HEK293T (cell line): ENCODE measurements at regions not wholly inside any gene's neighbourhood (a gene's known extent, or its start where the extent isn't known, plus 50 kb on each side); places are given as distances from the start of the nearest gene placed in this dataset.

Experiments used
- FOXA1 ChIP-seq: fragments of 450-650 bp; IDR thresholded peaks from 2 replicates; pipeline ENCODE4 v1.6.1; 2016; ENCODE audit warnings: mild to moderate bottlenecking
- FOXM1 ChIP-seq: fragments of 450-650 bp; IDR thresholded peaks from 2 replicates; pipeline ENCODE4 v1.6.1; 2017; ENCODE audit warnings: mild to moderate bottlenecking, borderline replicate concordance
- L3MBTL2 ChIP-seq: fragments of 450-650 bp; conservative IDR thresholded peaks from 2 replicates; pipeline ENCODE4 v1.6.1; 2016; ENCODE audit warnings: mild to moderate bottlenecking
- LEF1 ChIP-seq: fragments of 450-650 bp; IDR thresholded peaks from 2 replicates; pipeline ENCODE4 v1.6.1; 2017; ENCODE audit warnings: mild to moderate bottlenecking, borderline replicate concordance
- PKNOX1 ChIP-seq: fragments of 450-650 bp; IDR thresholded peaks from 2 replicates; pipeline ENCODE4 v1.6.1; 2016

GRCh38 chr2:185475914-185476313 lies 262.7 kb upstream of the FSIP2 start:
- TF ChIP-seq FOXA1 (no peak), L3MBTL2 (no peak), FOXM1 (no peak), LEF1 (no peak), PKNOX1 (no peak)
